GM18517 (cell line): ENCODE measurements at regions not wholly inside any gene's neighbourhood (a gene's known extent, or its start where the extent isn't known, plus 50 kb on each side); places are given as distances from the start of the nearest gene placed in this dataset.
A peak's percentile ranks its signal among the peaks of the same experiment; 100 is the strongest.
"Not testable (repeated sequence)": the region's sequence is repeated elsewhere in the genome, so short reads cannot be mapped to it uniquely, and the experiment has no call there.

Experiments
- ATAC-seq: cut with Tn5 transposase; IDR thresholded peaks from one replicate; pipeline ENCODE4 v1.9.1; 2021; ENCODE audit warnings: mild to moderate bottlenecking, moderate library complexity; ENCODE audit not compliant: unreplicated experiment

DNA sequence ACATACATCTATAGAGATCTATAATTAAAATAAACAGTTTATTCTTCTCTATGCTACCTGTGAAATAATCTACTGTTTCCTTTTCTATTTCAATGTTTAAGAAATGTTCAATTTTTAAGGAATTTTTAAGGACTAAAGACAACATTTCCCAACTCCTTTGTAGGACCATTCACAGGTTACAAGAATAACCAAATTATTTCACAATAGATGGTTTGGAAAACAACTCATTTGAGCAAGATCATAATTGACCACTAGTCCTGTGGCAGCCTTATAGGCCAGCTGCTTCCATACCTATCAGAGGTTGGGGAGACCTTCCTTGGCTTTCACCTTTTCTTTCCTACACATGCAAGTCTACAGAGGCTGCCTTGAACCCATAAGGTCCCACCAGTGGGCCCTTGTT is 193.7 kb downstream of the TTC39B start:
- no peak for ATAC-seq

DNA sequence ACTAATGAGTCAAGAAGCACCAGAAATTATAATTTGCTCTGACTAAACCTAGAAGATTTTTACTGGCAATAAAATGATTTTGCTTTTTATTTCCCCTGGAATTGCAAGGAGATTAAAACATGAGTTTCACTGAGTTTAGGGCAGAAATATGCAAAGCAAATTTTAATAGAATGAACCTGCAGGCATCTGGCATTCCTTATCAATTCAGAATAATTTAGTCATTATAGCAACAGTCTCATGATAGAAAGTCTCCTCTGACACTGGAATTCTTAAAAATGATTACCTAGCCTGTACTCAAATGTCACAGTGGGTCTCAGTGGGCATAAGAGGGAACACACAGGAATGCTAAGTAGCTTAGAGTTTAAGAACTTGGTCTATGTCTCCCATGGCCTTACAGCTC is 195.9 kb downstream of the TTC39B start:
- ATAC-seq: no peak

GRCh38 chr9:15104826-15105420 is 194.7 kb upstream of the FREM1 start:
- peak; percentile 93 for ATAC-seq

- no peak for ATAC-seq
Measured at GRCh38 chr9:15103290-15103689, 193.1 kb upstream of the FREM1 start.

DNA sequence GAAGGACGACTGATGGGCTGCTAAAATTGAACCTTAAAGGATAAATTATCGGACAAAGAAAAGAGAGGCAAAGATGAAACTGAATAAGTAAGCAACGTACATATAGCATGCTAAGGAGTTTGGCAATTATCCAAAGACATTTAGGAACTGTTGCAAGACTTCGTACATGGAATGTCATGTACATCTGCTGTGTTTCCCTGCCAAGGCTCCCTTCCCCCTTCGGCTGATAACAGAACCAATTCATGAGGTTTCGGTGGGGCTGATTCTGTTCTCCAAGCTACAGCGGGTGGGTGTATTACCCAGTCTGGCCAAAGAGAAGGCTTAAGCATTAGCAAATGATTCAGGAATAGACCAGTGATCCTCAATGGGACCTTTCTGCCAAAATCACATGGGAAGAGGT is 190.9 kb upstream of the FREM1 start:
- no peak for ATAC-seq

GRCh38 chr9:15100571-15100970 is 190.3 kb upstream of the FREM1 start:
- no peak for ATAC-seq

DNA sequence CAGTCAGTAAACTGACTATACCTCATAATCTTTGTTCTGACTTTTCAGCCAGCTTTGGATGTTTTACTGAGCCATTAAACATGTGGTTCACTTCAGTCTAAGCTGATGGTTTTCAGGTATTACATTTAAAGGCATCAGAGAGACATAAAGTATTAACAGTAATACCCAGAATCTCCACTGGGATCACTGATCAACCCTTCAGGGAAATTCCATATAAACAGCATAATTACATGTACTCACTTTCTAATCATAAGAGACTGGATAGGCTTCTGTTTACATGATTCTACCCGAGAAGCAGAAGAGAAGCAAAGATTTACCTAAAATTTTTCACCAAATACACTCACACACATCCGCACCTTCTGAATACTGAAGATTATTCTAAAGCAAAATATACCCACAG is 186.7 kb upstream of the FREM1 start:
- ATAC-seq: no peak

DNA sequence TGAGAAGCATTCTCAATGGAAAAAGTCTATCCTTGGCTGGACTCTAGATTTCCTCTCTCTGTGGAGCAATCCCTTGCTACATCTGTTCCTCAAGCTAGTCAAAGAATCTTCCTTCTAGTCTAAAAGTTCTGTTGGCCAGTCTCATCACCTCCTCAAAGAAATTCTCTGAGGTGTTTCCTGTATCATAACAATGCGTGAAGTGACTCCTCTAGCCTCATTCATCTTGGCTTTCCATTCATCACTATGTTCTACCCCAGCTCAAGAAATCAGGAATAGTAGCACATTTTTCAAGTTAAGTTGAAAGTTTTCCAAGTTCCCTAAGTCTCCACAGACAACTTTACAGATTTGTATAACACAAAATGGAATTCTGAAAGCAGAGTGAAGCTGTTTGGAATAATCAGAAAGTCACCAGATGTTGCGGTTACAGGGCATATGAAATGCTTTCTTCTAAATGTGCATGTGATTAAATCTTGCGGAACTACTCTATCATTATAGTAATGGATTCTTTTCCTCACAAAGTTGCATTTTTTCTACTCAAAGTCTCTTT is 176.6 kb upstream of the FREM1 start:
- no peak for ATAC-seq

DNA sequence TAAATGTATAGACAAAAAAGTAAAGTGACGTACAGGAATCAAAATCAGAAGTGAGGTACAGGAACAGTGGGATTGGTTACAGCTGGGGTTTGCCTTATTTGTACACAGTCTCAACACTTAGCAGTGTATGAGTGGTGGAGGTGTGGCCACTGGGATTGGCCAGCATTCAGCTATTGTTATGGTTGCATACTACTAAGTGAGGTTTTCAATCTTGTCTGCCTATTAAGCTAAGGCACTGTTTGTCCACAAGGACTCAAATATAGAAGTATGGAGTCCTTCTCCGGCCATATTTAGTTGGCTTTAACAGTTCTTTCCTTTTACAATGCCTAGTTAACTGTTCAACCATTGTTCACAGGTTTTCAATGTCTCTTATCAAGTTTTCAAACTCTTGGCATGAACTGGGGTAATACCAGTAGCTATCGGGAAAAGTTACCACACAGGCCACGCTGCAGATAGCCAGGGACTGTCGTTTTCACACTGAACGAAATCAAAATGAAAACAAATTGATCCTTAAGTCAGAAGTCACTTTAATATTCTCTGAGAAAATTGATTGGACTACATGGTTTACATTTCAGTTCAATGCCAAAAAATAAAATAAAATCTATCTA is 176.0 kb upstream of the FREM1 start:
- ATAC-seq: no peak

GRCh38 chr9:15081021-15081753 is 171.0 kb upstream of the FREM1 start:
- no peak for ATAC-seq

- ATAC-seq: no peak
Measured at GRCh38 chr9:15080401-15080800, 170.2 kb upstream of the FREM1 start.

- ATAC-seq: no peak
Measured at GRCh38 chr9:15079989-15080388, 169.8 kb upstream of the FREM1 start.

DNA sequence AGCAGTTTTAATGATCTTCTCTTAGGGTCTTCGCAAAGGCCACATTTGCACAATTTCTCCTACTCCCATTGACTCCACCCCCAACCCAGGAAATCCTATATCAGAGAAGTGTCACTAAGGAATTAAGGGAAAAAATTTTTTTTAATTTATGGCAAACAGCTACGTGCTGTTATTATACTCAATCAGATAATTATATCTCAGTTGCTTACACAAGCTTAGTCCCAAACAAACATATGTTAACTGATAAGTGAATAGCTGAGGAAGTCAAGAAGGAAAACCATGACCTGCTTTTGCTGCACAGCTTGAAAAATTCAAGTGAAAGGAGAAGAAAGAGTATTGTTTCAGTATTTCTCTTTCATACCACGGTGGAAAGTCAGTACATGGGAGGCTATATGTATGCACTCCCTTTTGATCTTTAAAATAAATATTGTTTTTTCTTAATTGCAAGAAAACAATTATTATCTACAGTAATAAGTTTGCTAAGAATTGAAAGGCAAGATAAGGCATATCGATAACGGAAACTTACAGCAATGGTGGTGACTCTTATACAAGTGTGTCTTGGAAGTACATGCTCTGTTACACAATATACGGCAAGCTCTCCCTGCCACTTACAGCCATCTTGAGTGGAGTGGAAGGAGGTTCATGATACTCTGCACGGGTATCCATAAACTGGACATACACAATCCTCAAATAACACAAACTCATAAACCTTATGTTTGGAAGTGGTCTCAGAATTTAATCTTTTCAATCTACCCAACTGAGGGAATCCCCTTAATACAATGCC is 167.9 kb upstream of the FREM1 start:
- ATAC-seq: no peak

GRCh38 chr9:15073620-15074019 is 163.4 kb upstream of the FREM1 start:
- no peak for ATAC-seq

DNA sequence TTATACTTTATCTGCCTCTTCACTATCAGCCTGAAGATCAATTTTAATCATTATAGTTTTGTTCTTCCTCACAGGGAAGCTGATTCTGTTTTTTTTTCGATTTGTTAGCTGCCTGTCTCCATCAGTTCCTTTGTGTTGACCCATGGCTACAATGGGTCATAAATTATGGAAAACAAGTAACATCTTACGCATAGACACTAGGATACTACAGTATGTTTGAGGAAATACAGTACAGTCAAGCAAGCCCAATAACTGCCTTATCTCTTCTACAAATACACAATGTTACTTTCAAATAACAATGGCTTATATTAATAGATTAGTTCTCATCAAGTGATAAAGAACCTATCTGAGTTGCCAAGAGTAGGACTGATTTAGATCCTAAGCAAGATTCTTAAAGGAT is 160.5 kb upstream of the FREM1 start:
- no peak for ATAC-seq

DNA sequence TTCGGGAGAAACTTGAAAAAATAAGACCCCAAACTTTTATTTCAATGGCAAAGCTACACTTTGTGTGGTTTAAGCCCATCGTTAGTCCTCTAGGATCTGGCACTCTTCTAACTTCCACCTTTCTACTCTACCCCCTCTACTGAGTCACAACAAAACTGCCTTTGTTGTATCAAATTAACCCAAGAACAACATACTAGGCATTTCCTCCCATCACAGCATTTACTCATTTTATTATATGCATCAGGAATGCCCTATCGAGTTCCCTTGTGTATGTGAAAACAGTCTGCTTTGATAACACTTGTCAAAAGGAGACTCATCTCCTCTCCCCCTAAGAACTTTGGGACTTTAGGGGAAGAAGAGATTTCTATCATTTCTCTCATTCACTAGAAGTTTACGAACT is 158.9 kb upstream of the FREM1 start:
- ATAC-seq: no peak

DNA sequence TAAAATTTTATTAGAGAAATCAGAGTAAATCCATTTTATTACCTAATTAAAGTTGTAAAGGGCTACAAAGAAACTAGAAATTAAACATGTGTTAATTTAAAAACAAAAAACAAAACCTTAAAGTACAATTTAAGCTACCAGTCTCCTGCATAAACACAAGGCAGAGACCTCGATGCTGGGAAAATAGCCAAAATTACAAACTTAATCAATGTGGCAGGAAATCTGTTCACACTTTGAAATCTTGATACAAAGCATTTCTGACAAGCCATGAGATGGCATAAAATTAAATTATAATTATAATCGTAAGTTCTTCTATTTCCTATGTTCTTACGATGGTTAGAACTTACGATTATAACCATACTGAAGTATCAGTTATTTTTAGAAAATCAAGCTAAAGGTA is 158.0 kb upstream of the FREM1 start:
- no peak for ATAC-seq

DNA sequence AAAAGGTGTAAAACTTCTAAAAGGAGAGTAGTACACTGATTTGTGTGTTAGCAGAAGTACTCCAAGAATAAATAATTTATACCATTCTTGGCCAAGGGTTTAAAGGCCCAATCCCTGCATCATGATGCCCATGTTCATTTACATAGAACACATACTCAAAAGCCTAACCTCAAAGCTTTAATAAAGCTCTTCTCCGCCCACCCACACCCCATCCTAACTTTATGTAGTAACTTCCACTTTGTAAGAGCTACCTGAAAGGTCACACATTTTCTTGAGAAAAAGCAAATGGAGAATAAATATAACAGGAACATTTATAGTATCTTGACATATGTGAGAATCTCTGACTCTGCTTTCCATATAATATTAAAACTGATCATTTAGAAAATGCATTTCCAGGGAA is 148.8 kb upstream of the FREM1 start:
- no peak for ATAC-seq

- ATAC-seq: no peak
Measured at GRCh38 chr9:15058236-15058635, 148.0 kb upstream of the FREM1 start.

DNA sequence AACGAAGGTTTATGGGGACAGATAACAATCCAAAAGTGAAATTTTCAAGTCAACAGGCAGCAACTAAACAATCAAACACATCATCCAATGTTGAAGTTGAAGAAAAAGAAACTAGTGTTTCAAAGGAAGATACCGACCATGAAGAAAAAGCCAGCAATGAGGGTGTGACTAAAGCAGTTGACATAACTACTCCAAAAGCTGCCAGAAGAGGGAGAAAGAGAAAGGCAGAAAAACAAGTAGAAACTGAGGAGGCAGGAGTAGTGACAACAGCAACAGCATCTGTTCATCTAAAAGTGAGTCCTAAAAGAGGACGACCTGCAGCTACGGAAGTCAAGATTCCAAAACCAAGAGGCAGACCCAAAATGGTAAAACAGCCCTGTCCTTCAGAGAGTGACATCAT is 145.1 kb upstream of the FREM1 start:
- ATAC-seq: not testable (repeated sequence)

DNA sequence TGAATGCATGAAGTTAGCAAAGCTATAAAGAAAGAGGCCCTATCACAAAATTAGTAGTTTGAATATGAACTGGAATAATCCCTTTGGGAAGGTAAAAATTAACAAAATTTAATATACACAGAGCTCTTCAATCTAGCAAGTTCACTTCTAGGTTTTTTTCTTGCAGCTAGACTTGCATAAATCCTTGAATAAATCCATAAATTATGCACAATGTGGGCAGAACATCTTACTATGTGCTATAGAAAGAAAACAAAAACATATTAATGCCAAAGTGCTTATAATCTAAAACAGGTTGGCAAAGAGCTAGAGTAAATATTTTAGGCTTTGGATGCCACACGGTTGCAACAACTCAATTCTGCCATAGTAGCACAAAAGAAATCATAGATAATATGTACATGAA is 138.5 kb upstream of the FREM1 start:
- ATAC-seq: no peak
